OCI-LY3 (cell line): ENCODE measurements at regions not wholly inside any gene's neighbourhood (a gene's known extent, or its start where the extent isn't known, plus 50 kb on each side); places are given as distances from the start of the nearest gene placed in this dataset.

Source experiments
- H2AFZ ChIP-seq: fragments of 200-600, 300-600 bp; shearing (Covaris generic); 2 replicates; pipeline ENCODE4 v1.6.0; 2014; ENCODE audit warnings: antibody characterized with exemption, low read depth, low read length
- H3K27ac ChIP-seq: fragments of 200-600, 300-600 bp; sonication (generic); 2 replicates; pipeline ENCODE4 v1.5.1; 2014; ENCODE audit warnings: mild to moderate bottlenecking, low read length, moderate library complexity, mixed read lengths
- H3K27me3 ChIP-seq: fragments of 200-600, 300-600 bp; sonication (generic); 2 replicates; pipeline ENCODE4 v1.6.1; 2014; ENCODE audit warnings: low read depth, low read length, mixed read lengths
- H3K36me3 ChIP-seq: fragments of 200-600, 300-600 bp; sonication (generic); replicated peaks from 2 replicates; pipeline ENCODE3; 2014; ENCODE audit warnings: low read depth, low read length, mixed read lengths
- H3K4me1 ChIP-seq: fragments of 300-600, 200-600 bp; sonication (generic); 2 replicates; pipeline ENCODE4 v1.6.1; 2014; ENCODE audit warnings: low read length, mixed read lengths
- H3K4me2 ChIP-seq: fragments of 200-600, 300-600 bp; sonication (generic); 2 replicates; pipeline ENCODE4 v1.6.1; 2014; ENCODE audit warnings: low read length, mixed read lengths
- H3K4me3 ChIP-seq: fragments of 300-600, 200-600 bp; sonication (generic); 2 replicates; pipeline ENCODE4 v1.5.1; 2014; ENCODE audit warnings: antibody characterized with exemption, mild to moderate bottlenecking, low read length, moderate library complexity
- H3K79me2 ChIP-seq: fragments of 300-600, 200-600 bp; shearing (Covaris generic); 2 replicates; pipeline ENCODE4 v1.6.1; 2014; ENCODE audit warnings: mild to moderate bottlenecking, low read length, mixed read lengths
- H3K9ac ChIP-seq: fragments of 300-600, 200-600 bp; shearing (Covaris generic); 2 replicates; pipeline ENCODE4 v1.6.0; 2014; ENCODE audit warnings: mild to moderate bottlenecking, low read length, moderate library complexity
- H3K9me3 ChIP-seq: fragments of 200-600, 300-600 bp; shearing (Covaris generic); 2 replicates; pipeline ENCODE4 v1.6.1; 2014; ENCODE audit warnings: low read length, mixed read lengths; ENCODE audit not compliant: insufficient read depth
- H4K20me1 ChIP-seq: fragments of 200-600, 300-600 bp; sonication (generic); 2 replicates; pipeline ENCODE4 v1.6.1; 2016; ENCODE audit warnings: low read length, mixed read lengths; ENCODE audit not compliant: insufficient read depth
- EZH2phosphoT487 ChIP-seq: fragments of 200-600 bp; shearing (Covaris generic); IDR thresholded peaks from 2 replicates; pipeline ENCODE4 v1.6.1; 2018; ENCODE audit warnings: antibody characterized with exemption, mixed run types, low read depth
- TF ChIP-seq, protein P1 (sequence below): fragments of 200-600, 300-600 bp; sonication (generic); IDR thresholded peaks from 2 replicates; pipeline ENCODE4 v1.5.1; 2014; ENCODE audit warnings: antibody characterized with exemption, low read length, low read depth

DNA sequence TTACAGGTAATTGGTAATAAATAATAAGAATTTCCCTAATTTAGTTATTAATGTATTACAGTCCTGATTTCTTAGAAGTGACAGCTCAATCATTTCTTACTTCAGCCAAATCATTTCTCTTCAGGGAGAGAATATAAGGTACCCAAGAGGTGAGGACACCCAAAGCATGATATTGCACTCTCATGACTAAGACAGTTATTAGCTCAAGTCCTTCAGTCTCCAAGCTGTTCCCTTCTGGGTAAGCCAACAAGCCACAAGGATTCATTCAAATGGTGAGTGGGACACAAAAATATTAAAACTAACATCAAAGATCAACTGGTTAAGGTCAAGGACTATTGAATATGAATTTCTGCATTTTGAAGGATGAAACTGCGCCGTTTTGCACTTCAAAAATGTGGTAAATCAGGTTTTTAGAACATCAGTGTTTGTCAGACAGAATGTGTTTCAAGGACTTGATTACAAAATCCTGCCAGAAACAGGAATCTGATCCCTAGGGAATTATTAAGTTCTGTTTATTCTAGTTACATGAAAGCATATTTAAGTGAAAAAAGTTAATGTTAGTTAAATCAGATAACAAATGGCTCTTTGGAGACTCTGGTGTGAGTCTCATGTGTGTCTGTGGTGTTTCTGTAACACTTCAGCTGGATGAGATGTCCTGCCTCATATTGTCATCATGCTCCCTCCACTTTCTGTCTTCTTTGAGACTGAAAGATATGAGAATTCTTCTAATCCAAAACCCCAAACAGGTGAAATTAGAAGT is 101.7 kb upstream of the COL8A1 start:
- TF ChIP-seq EZH2phosphoT487: no peak
- TF ChIP-seq, protein P1, sequence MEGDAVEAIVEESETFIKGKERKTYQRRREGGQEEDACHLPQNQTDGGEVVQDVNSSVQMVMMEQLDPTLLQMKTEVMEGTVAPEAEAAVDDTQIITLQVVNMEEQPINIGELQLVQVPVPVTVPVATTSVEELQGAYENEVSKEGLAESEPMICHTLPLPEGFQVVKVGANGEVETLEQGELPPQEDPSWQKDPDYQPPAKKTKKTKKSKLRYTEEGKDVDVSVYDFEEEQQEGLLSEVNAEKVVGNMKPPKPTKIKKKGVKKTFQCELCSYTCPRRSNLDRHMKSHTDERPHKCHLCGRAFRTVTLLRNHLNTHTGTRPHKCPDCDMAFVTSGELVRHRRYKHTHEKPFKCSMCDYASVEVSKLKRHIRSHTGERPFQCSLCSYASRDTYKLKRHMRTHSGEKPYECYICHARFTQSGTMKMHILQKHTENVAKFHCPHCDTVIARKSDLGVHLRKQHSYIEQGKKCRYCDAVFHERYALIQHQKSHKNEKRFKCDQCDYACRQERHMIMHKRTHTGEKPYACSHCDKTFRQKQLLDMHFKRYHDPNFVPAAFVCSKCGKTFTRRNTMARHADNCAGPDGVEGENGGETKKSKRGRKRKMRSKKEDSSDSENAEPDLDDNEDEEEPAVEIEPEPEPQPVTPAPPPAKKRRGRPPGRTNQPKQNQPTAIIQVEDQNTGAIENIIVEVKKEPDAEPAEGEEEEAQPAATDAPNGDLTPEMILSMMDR: no peak
- Histone ChIP-seq H3K4me2 (no peak overlapping the region), H3K4me3 (no peak overlapping the region), H3K9me3 (no peaks in the 10 kb centered on the region), H3K9ac (no peak overlapping the region), H3K27ac (no peak overlapping the region), H2AFZ (no peak overlapping the region), H3K36me3 (no peaks in the 10 kb centered on the region), H3K79me2 (no peaks in the 10 kb centered on the region), H4K20me1 (no peaks in the 10 kb centered on the region), H3K4me1 (peaks cover 6% of the 10 kb centered on the region), H3K27me3 (no peaks in the 10 kb centered on the region)

DNA sequence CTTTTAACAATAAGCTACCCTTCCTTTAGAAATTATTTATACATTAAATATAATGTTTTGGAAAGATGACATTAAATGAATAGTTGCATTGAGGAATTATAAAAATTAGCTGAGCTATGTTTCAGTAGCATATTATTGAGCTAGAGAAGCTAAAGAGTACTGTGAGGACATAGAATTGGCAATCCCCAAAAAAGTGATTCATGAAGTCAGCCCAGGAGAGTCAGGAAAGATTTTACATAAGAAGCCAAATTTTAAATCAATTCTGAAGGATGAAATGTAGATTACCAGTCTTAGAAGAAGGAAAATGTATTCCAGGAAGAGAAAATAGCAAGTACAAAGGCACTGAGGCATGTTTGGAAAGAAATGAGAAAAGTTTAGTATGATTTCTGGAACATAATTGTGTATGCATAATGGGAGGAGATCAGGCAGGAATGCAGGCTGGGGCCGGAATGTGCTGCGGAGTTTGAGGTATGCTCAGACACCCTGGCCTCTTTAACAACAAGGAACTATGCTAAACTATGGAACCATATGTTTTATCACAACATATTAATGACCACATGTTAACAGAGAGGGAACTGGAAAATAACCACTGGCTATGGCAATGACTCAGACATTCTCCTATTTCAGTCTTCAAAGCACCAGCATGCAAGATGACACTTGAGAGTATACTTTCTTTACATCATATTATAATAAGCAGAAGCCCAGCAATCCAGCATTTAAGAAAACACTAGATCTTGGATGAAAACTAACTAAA is 103.3 kb upstream of the COL8A1 start:
- Histone ChIP-seq H3K9ac (no peak overlapping the region), H3K9me3 (no peaks in the 10 kb centered on the region), H3K36me3 (no peaks in the 10 kb centered on the region), H2AFZ (no peak overlapping the region), H3K79me2 (no peaks in the 10 kb centered on the region), H3K4me2 (no peak overlapping the region), H3K27me3 (no peaks in the 10 kb centered on the region), H3K27ac (no peak overlapping the region), H3K4me1 (peaks cover 6% of the 10 kb centered on the region), H4K20me1 (no peaks in the 10 kb centered on the region), H3K4me3 (no peak overlapping the region)
- TF ChIP-seq, protein P1: no peak
- TF ChIP-seq EZH2phosphoT487: no peak

- Histone ChIP-seq H3K4me1 (peaks cover 6% of the 10 kb centered on the region), H3K9ac (no peak overlapping the region), H2AFZ (no peak overlapping the region), H4K20me1 (no peaks in the 10 kb centered on the region), H3K27me3 (no peaks in the 10 kb centered on the region), H3K9me3 (no peaks in the 10 kb centered on the region), H3K4me3 (no peak overlapping the region), H3K79me2 (no peaks in the 10 kb centered on the region), H3K4me2 (no peak overlapping the region), H3K27ac (no peak overlapping the region), H3K36me3 (no peaks in the 10 kb centered on the region)
- no peak for TF ChIP-seq EZH2phosphoT487
- TF ChIP-seq, protein P1: peak; percentile 82
Measured at GRCh38 chr3:99532246-99532645, 106.1 kb upstream of the COL8A1 start.

- H3K27me3 ChIP-seq: no peaks in the 10 kb centered on the region
- H3K27ac ChIP-seq: no peak overlapping the region
- H4K20me1 ChIP-seq: no peaks in the 10 kb centered on the region
- no peak overlapping the region for H2AFZ ChIP-seq
- H3K9ac ChIP-seq: no peak overlapping the region
- H3K4me2 ChIP-seq: no peak overlapping the region
- TF ChIP-seq, protein P1: no peak
- TF ChIP-seq EZH2phosphoT487: no peak
- no peaks in the 10 kb centered on the region for H3K79me2 ChIP-seq
- no peaks in the 10 kb centered on the region for H3K36me3 ChIP-seq
- no peak overlapping the region for H3K4me3 ChIP-seq
- no peaks in the 10 kb centered on the region for H3K4me1 ChIP-seq
- H3K9me3 ChIP-seq: no peaks in the 10 kb centered on the region
Measured at GRCh38 chr3:99529265-99529664, 109.1 kb upstream of the COL8A1 start.
